Stomach (tissue), 4 donors: ENCODE measurements at regions not wholly inside any gene's neighbourhood (a gene's known extent, or its start where the extent isn't known, plus 50 kb on each side); places are given as distances from the start of the nearest gene placed in this dataset.

Source experiments
- CTCF ChIP-seq, 7 experiments: fragments of 450-650 bp in 4 of 7; fragments of 200-600 bp in 3 of 7; sonication (generic) in 3 of 7; IDR thresholded peaks; one replicate each; pipeline ENCODE4 v1.5.1; 2016 to 2019; ENCODE audit warnings: antibody characterized with exemption in 7 of 7, control low read depth in 2 of 7, mild to moderate bottlenecking in 1 of 7
- EP300 ChIP-seq: sonication (generic); formaldehyde crosslinking; IDR thresholded peaks from one replicate; pipeline ENCODE4 v1.6.1; 2017; ENCODE audit warnings: antibody characterized with exemption
- POLR2A ChIP-seq, 4 donors: fragments of 450-650 bp; IDR thresholded peaks; one replicate each; pipeline ENCODE4 v1.6.1; 2016; ENCODE audit warnings: antibody characterized with exemption in 4 of 4, control low read depth in 2 of 4, mild to moderate bottlenecking in 1 of 4, moderate library complexity in 1 of 4

GRCh38 chr12:115362339-115362976 lies 678.5 kb upstream of the TBX3 start:
- TF ChIP-seq POLR2A (IDR thresholded peaks at IDR 0.05): no peak
- TF ChIP-seq CTCF (IDR thresholded peaks at IDR 0.05): no peak
- no peak for TF ChIP-seq EP300
